ENCODE measurements at regions not wholly inside any gene's neighbourhood (a gene's known extent, or its start where the extent isn't known, plus 50 kb on each side); places are given as distances from the start of the nearest gene placed in this dataset.

- TF ChIP-seq EZH2 (IDR thresholded peaks at IDR 0.05; ENCODE audit: borderline replicate concordance, insufficient read depth, low read length, poor library complexity, severe bottlenecking), result no peak
- no peak for TF ChIP-seq POLR2AphosphoS5 (IDR thresholded peaks at IDR 0.05)
Measured at GRCh38 chr1:201767339-201767738, 61.6 kb upstream of the IPO9 start.
